SK-N-SH (cell line): ENCODE measurements at regions not wholly inside any gene's neighbourhood (a gene's known extent, or its start where the extent isn't known, plus 50 kb on each side); places are given as distances from the start of the nearest gene placed in this dataset.

ENCODE experiments used
- CTCF ChIA-PET: fragments of 300-600, 350-600 bp; formaldehyde crosslinking; extraction: SDS; loops from one replicate; lab custom pipeline; 2021; lab: Yijun Ruan, JAX
- POLR2A ChIA-PET: fragments of 350-600 bp; sonication (Branson Sonifier 250); formaldehyde crosslinking; extraction: SDS; loops from one replicate; lab custom pipeline; 2020; ENCODE audit warnings: antibody characterized with exemption, inconsistent platforms; lab: Yijun Ruan, JAX
- DNase-seq: peaks from one replicate; pipeline ENCODE4 v3.0.0; 2012
- H2AFZ ChIP-seq: fragments of 200-600 bp; sonication (generic); 2 replicates; pipeline ENCODE4 v1.8.1; 2016; ENCODE audit warnings: antibody characterized with exemption, mild to moderate bottlenecking, low read depth
- H3F3A ChIP-seq: fragments of 200-600 bp; sonication (generic); replicated peaks from 2 replicates; pipeline ENCODE3; 2016; ENCODE audit warnings: antibody characterized with exemption, mild to moderate bottlenecking; ENCODE audit not compliant: insufficient read depth
- H3K27ac ChIP-seq, 2 experiments: fragments of 200-500 bp in 1 of 2; fragments of 200-600 bp in 1 of 2; sonication (Bioruptor generic) in 1 of 2; sonication (generic), shearing (Covaris generic) in 1 of 2; 2 replicates each; pipeline versions ENCODE4 v1.5.1 to v1.6.1; 2014 to 2016; ENCODE audit warnings: low read depth in 2 of 2, inconsistent platforms in 1 of 2, low read length in 1 of 2, mild to moderate bottlenecking in 1 of 2, mixed read lengths in 1 of 2
- H3K27me3 ChIP-seq: fragments of 200-600 bp; sonication (generic), shearing (Covaris generic); 2 replicates; pipeline ENCODE4 v1.6.1; 2016; ENCODE audit warnings: mixed run types; ENCODE audit not compliant: insufficient read depth
- H3K36me3 ChIP-seq, 2 experiments: fragments of 200-500 bp in 1 of 2; fragments of 200-600 bp in 1 of 2; sonication (Bioruptor generic) in 1 of 2; sonication (generic) in 1 of 2; replicated peaks in 1 of 2; 2 replicates each; pipeline versions ENCODE3 to v1.5.1; 2014 to 2016; ENCODE audit warnings: low read length in 1 of 2, mild to moderate bottlenecking in 1 of 2; ENCODE audit not compliant: insufficient read depth in 2 of 2, control insufficient read depth in 1 of 2
- H3K4me1 ChIP-seq, 2 experiments: fragments of 200-500 bp in 1 of 2; fragments of 200-600 bp in 1 of 2; sonication (Bioruptor generic) in 1 of 2; sonication (generic), shearing (Covaris generic) in 1 of 2; 2 replicates each; pipeline versions ENCODE4 v1.5.1 to v1.6.1; 2014 to 2016; ENCODE audit warnings: low read depth in 1 of 2, low read length in 1 of 2, mixed run types in 1 of 2; ENCODE audit not compliant: insufficient read depth in 2 of 2, control insufficient read depth in 1 of 2
- H3K4me2 ChIP-seq: fragments of 200-600 bp; sonication (generic), shearing (Covaris generic); 2 replicates; pipeline ENCODE4 v1.6.1; 2017; ENCODE audit warnings: mixed run types
- H3K4me3 ChIP-seq, 2 experiments: fragments of 200-500 bp in 1 of 2; fragments of 200-600 bp in 1 of 2; sonication (Bioruptor generic) in 1 of 2; sonication (generic), shearing (Covaris generic) in 1 of 2; 2 replicates each; pipeline versions ENCODE4 v1.5.1 to v1.8.1; 2014 to 2016; ENCODE audit warnings: low read depth in 2 of 2, inconsistent platforms in 1 of 2, low read length in 1 of 2, mild to moderate bottlenecking in 1 of 2, mixed read lengths in 1 of 2, moderate library complexity in 1 of 2
- H3K79me2 ChIP-seq: fragments of 200-600 bp; sonication (generic); 2 replicates; pipeline ENCODE4 v1.8.1; 2017; ENCODE audit warnings: mild to moderate bottlenecking; ENCODE audit not compliant: insufficient read depth
- H3K9ac ChIP-seq: fragments of 200-600 bp; sonication (generic); 2 replicates; pipeline ENCODE4 v1.6.1; 2017; ENCODE audit warnings: mixed run types
- H3K9me2 ChIP-seq: fragments of 200-600 bp; sonication (generic); 2 replicates; pipeline ENCODE4 v1.6.1; 2017; ENCODE audit warnings: mixed run types
- H3K9me3 ChIP-seq: fragments of 200-600 bp; sonication (generic); 2 replicates; pipeline ENCODE4 v1.6.1; 2017; ENCODE audit warnings: mixed run types, mild to moderate bottlenecking, moderate library complexity
- H4K20me1 ChIP-seq: fragments of 200-600 bp; sonication (generic); 2 replicates; pipeline ENCODE4 v1.6.1; 2017; ENCODE audit warnings: mild to moderate bottlenecking, mixed run types; ENCODE audit not compliant: insufficient read depth
- CHD2 ChIP-seq: fragments of 150-350 bp; IDR thresholded peaks from 2 replicates; pipeline ENCODE4 v1.6.1; 2018; ENCODE audit warnings: low read length; ENCODE audit not compliant: partially characterized antibody
- CTCF ChIP-seq: fragments of 200-600 bp; sonication (generic); IDR thresholded peaks from 2 replicates; pipeline ENCODE4 v1.6.1; 2017; ENCODE audit warnings: antibody characterized with exemption, mild to moderate bottlenecking, moderate library complexity
- EP300 ChIP-seq, 2 experiments: IDR thresholded peaks; 2 replicates each; pipeline versions ENCODE4 v1.4.0 to v1.6.1; 2012; ENCODE audit warnings: borderline replicate concordance in 1 of 2, low read depth in 1 of 2, low read length in 1 of 2
- EZH2phosphoT487 ChIP-seq: fragments of 200-600 bp; sonication (generic); IDR thresholded peaks from 2 replicates; pipeline ENCODE4 v1.6.1; 2017; ENCODE audit warnings: low read depth, mixed run types, mild to moderate bottlenecking, antibody characterized with exemption, moderate library complexity, borderline replicate concordance
- FOSL2 ChIP-seq: IDR thresholded peaks from 2 replicates; pipeline ENCODE4 v1.4.0; 2012; ENCODE audit warnings: low read depth, mild to moderate bottlenecking, moderate library complexity, borderline replicate concordance
- JUND ChIP-seq: IDR thresholded peaks from 2 replicates; pipeline ENCODE4 v1.4.0; 2012
- MXI1 ChIP-seq: IDR thresholded peaks from 2 replicates; pipeline ENCODE4 v1.6.1; 2012; ENCODE audit warnings: mild to moderate bottlenecking, low read depth, low read length, improper control_type of control experiment
- RCOR1 ChIP-seq: fragments of 150-350 bp; IDR thresholded peaks from 2 replicates; pipeline ENCODE4 v1.6.1; 2017; ENCODE audit warnings: antibody characterized with exemption, low read length
- RFX5 ChIP-seq: IDR thresholded peaks from 2 replicates; pipeline ENCODE4 v1.6.1; 2012; ENCODE audit warnings: mild to moderate bottlenecking, improper control_type of control experiment, low read length
- RXRA ChIP-seq: IDR thresholded peaks from 2 replicates; pipeline ENCODE4 v1.4.0; 2012; ENCODE audit warnings: low read depth, mild to moderate bottlenecking, borderline replicate concordance
- SIN3A ChIP-seq: IDR thresholded peaks from 2 replicates; pipeline ENCODE4 v1.6.1; 2012; ENCODE audit warnings: low read depth, mild to moderate bottlenecking, low read length, moderate library complexity, borderline replicate concordance
- YY1 ChIP-seq: IDR thresholded peaks from 2 replicates; pipeline ENCODE4 v1.4.0; 2012; ENCODE audit warnings: low read depth, mild to moderate bottlenecking
- WGBS: methylation state at CpG from one replicate; pipeline ENCODE4 v1.1.6; 2017; ENCODE audit warnings: low lambda C conversion rate; 5-methylcytosine and 5-hydroxymethylcytosine counted together

- Histone ChIP-seq H3K4me1 (no peaks in the 10 kb centered on the region), H3K9ac (no peak overlapping the region), H3K9me2 (no peaks in the 10 kb centered on the region), H3K9me3 (no peaks in the 10 kb centered on the region), H2AFZ (no peak overlapping the region), H3K36me3 (no peaks in the 10 kb centered on the region), H4K20me1 (no peaks in the 10 kb centered on the region), H3K27ac (no peak overlapping the region), H3K4me3 (no peak overlapping the region), H3F3A (no peaks in the 10 kb centered on the region), H3K4me2 (no peak overlapping the region), H3K79me2 (no peaks in the 10 kb centered on the region), H3K27me3 (no peaks in the 10 kb centered on the region)
- ChIA-PET CTCF (no interaction called here), POLR2A (no interaction called here)
- no peak for TF ChIP-seq CTCF
- TF ChIP-seq CHD2 = no peak
- no peak for TF ChIP-seq JUND
- TF ChIP-seq RXRA = no peak
- TF ChIP-seq EP300 (IDR thresholded peaks at IDR 0.05; ENCODE audit: borderline replicate concordance in 1 of 2, low read depth in 1 of 2, low read length in 1 of 2) = no peak
- TF ChIP-seq EZH2phosphoT487 = no peak
- no peak for TF ChIP-seq RCOR1
- TF ChIP-seq YY1 = no peak
- TF ChIP-seq FOSL2 = no peak
- no peak for DNase-seq
- WGBS = 38% methylated on average over 6 of the region's 7 CpGs
Measured at GRCh38 chr5:155628346-155628745, 614.8 kb downstream of the KIF4B start.

GRCh38 chr5:155629597-155629996 lies 616.0 kb downstream of the KIF4B start:
- 15% methylated on average over 1 of the region's 1 CpG for WGBS
- Histone ChIP-seq H3K9me2 (no peaks in the 10 kb centered on the region), H2AFZ (no peak overlapping the region), H3K79me2 (no peaks in the 10 kb centered on the region), H3K27me3 (no peaks in the 10 kb centered on the region), H3K4me1 (no peaks in the 10 kb centered on the region), H3K4me2 (no peak overlapping the region), H3F3A (no peaks in the 10 kb centered on the region), H3K9ac (no peak overlapping the region), H3K36me3 (no peaks in the 10 kb centered on the region), H4K20me1 (no peaks in the 10 kb centered on the region), H3K27ac (no peak overlapping the region), H3K4me3 (no peak overlapping the region), H3K9me3 (no peaks in the 10 kb centered on the region)
- ChIA-PET POLR2A (no interaction called here), CTCF (interaction anchor here (0.6 kb wide), 1 partner anchor 993 kb away, joined by 3 read pairs; no protein-coding TSS in a partner anchor)
- no peak for TF ChIP-seq MXI1
- DNase-seq = no peak

- H3K9ac ChIP-seq = no peak overlapping the region
- H3K4me2 ChIP-seq = no peak overlapping the region
- no peak overlapping the region for H3K4me3 ChIP-seq
- no peak overlapping the region for H2AFZ ChIP-seq
- WGBS = 24% methylated on average over 3 of the region's 3 CpGs
- no peaks in the 10 kb centered on the region for H3K36me3 ChIP-seq
- DNase-seq = no peak
- no peaks in the 10 kb centered on the region for H3F3A ChIP-seq
- H3K9me2 ChIP-seq = no peaks in the 10 kb centered on the region
- no peaks in the 10 kb centered on the region for H3K9me3 ChIP-seq
- H3K79me2 ChIP-seq = no peaks in the 10 kb centered on the region
- POLR2A ChIA-PET = no interaction called here
- H3K27me3 ChIP-seq = no peaks in the 10 kb centered on the region
- no peaks in the 10 kb centered on the region for H3K4me1 ChIP-seq
- CTCF ChIA-PET = interaction anchor here (1.5 to 2.2 kb wide), 2 partner anchors 14 to 24 kb away, joined by 3 to 6 read pairs; no protein-coding TSS in a partner anchor
- TF ChIP-seq RFX5 (no peak), SIN3A (no peak)
- H3K27ac ChIP-seq = no peak overlapping the region
- no peaks in the 10 kb centered on the region for H4K20me1 ChIP-seq
Measured at GRCh38 chr5:155631116-155631515, 617.6 kb downstream of the KIF4B start.
